ENCODE measurements at regions not wholly inside any gene's neighbourhood (a gene's known extent, or its start where the extent isn't known, plus 50 kb on each side); places are given as distances from the start of the nearest gene placed in this dataset.

GRCh38 chr3:59270209-59270608 lies 220.4 kb upstream of the CFAP20DC start:
- no peak for ATAC-seq
- no peak overlapping the region for H3K4me2 ChIP-seq
- ChIA-PET POLR2A (no interaction called here), CTCF (interaction anchor here (0.8 kb wide), 1 partner anchor 14 kb away, joined by 5 read pairs; no protein-coding TSS in a partner anchor)
- no peak for FAIRE-seq
- no peaks in the 10 kb centered on the region for H3K4me1 ChIP-seq
- no peaks in the 10 kb centered on the region for H3K9me3 ChIP-seq
- no peak for DNase-seq (ENCODE audit: low read depth in 1 of 2, low spot score in 1 of 2)
- WGBS (ENCODE audit: missing lambda C conversion rate) = 17% methylated on average over 2 of the region's 2 CpGs
- no peak overlapping the region for H3K4me3 ChIP-seq
- TF ChIP-seq, protein P1, sequence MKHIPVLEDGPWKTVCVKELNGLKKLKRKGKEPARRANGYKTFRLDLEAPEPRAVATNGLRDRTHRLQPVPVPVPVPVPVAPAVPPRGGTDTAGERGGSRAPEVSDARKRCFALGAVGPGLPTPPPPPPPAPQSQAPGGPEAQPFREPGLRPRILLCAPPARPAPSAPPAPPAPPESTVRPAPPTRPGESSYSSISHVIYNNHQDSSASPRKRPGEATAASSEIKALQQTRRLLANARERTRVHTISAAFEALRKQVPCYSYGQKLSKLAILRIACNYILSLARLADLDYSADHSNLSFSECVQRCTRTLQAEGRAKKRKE (CRISPR knock-in tag; IDR thresholded peaks at IDR 0.05; ENCODE audit: low read depth) = no peak
- TF ChIP-seq, protein P2, sequence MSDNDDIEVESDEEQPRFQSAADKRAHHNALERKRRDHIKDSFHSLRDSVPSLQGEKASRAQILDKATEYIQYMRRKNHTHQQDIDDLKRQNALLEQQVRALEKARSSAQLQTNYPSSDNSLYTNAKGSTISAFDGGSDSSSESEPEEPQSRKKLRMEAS (IDR thresholded peaks at IDR 0.05) = no peak
- TF ChIP-seq BHLHE40 (IDR thresholded peaks at IDR 0.05; ENCODE audit: low read depth, low read length) (no peak), RFX5 (IDR thresholded peaks at IDR 0.05) (no peak), RARB (CRISPR knock-in tag; IDR thresholded peaks at IDR 0.05) (no peak), SREBF2 (IDR thresholded peaks at IDR 0.05) (no peak), GATA3 (IDR thresholded peaks at IDR 0.05; ENCODE audit: borderline replicate concordance) (no peak), CEBPB (IDR thresholded peaks at IDR 0.05) (no peak), MAFK (IDR thresholded peaks at IDR 0.05; ENCODE audit: partially characterized antibody) (no peak), HDAC2 (IDR thresholded peaks at IDR 0.05) (no peak), CBX8 (IDR thresholded peaks at IDR 0.05) (no peak), SMC3 (IDR thresholded peaks at IDR 0.05) (no peak), HES2 (IDR thresholded peaks at IDR 0.05) (no peak)
- H3K27ac ChIP-seq = no peak overlapping the region

DNA sequence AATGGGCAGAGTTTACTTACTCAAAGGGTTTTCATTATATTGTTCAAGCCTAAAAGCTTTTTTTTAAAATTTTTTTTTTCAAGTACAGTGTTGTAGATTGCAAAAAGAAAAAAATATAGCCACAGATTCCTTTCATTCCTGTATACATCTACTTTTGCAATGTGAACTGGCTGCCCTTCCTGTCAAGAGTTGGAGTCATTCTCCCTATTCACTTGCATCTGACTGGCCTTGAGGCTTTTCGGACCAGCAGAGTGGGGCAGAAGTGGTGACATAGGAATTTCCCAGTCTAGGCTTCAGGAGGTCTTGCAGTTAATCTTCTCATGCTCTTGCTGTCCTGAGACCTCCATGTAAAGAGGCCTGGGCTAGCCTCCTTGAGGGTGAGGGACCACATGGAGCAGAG lies 218.3 kb upstream of the CFAP20DC start:
- CTCF ChIA-PET = interaction anchor here (1.5 kb wide), 1 partner anchor 9 kb away, joined by 3 read pairs; no protein-coding TSS in a partner anchor
- 38% methylated on average over 1 of the region's 1 CpG for WGBS (ENCODE audit: missing lambda C conversion rate)

More for the DNA sequence above, 218.3 kb upstream of the CFAP20DC start:
- FAIRE-seq (no peak), DNase-seq (ENCODE audit: low read depth in 1 of 2, low spot score in 1 of 2) (no peak), ATAC-seq (no peak)
- no peak overlapping the region for H3K4me2 ChIP-seq
- H3K4me1 ChIP-seq = no peaks in the 10 kb centered on the region
- no peaks in the 10 kb centered on the region for H3K9me3 ChIP-seq
- POLR2A ChIA-PET = no interaction called here
- no peak overlapping the region for H3K27ac ChIP-seq
- TF ChIP-seq CHD2 (IDR thresholded peaks at IDR 0.05; ENCODE audit: low read length, partially characterized antibody) (no peak), HOXB5 (CRISPR knock-in tag; IDR thresholded peaks at IDR 0.05) (no peak), RFX5 (IDR thresholded peaks at IDR 0.05) (no peak), RAD21 (conservative IDR thresholded peaks at IDR 0.05 in 1 of 2, IDR thresholded peaks at IDR 0.05 in 1 of 2) (no peak), HES2 (IDR thresholded peaks at IDR 0.05) (no peak), HMGXB4 (CRISPR knock-in tag; IDR thresholded peaks at IDR 0.05; ENCODE audit: borderline replicate concordance) (no peak), EHF (CRISPR knock-in tag; IDR thresholded peaks at IDR 0.05) (no peak), ZSCAN20 (CRISPR knock-in tag; IDR thresholded peaks at IDR 0.05) (no peak), POLR2AphosphoS2 (conservative IDR thresholded peaks at IDR 0.05; ENCODE audit: low read length) (no peak), ESRRA (IDR thresholded peaks at IDR 0.05; ENCODE audit: borderline replicate concordance, low read length) (no peak), BHLHE40 (IDR thresholded peaks at IDR 0.05; ENCODE audit: low read depth, low read length) (no peak), KDM1A (IDR thresholded peaks at IDR 0.05; ENCODE audit: low read depth) (no peak), CBX8 (IDR thresholded peaks at IDR 0.05) (no peak)
- TF ChIP-seq, protein P3, sequence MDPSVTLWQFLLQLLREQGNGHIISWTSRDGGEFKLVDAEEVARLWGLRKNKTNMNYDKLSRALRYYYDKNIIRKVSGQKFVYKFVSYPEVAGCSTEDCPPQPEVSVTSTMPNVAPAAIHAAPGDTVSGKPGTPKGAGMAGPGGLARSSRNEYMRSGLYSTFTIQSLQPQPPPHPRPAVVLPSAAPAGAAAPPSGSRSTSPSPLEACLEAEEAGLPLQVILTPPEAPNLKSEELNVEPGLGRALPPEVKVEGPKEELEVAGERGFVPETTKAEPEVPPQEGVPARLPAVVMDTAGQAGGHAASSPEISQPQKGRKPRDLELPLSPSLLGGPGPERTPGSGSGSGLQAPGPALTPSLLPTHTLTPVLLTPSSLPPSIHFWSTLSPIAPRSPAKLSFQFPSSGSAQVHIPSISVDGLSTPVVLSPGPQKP (IDR thresholded peaks at IDR 0.05; ENCODE audit: low read depth, low read length) = no peak
- TF ChIP-seq, protein P4, sequence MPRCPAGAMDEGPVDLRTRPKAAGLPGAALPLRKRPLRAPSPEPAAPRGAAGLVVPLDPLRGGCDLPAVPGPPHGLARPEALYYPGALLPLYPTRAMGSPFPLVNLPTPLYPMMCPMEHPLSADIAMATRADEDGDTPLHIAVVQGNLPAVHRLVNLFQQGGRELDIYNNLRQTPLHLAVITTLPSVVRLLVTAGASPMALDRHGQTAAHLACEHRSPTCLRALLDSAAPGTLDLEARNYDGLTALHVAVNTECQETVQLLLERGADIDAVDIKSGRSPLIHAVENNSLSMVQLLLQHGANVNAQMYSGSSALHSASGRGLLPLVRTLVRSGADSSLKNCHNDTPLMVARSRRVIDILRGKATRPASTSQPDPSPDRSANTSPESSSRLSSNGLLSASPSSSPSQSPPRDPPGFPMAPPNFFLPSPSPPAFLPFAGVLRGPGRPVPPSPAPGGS (IDR thresholded peaks at IDR 0.05) = no peak
- no peak overlapping the region for H3K4me3 ChIP-seq
